ENCODE measurements at regions not wholly inside any gene's neighbourhood (a gene's known extent, or its start where the extent isn't known, plus 50 kb on each side); places are given as distances from the start of the nearest gene placed in this dataset.

GRCh38 chr10:79003183-79004100, 65.3 kb upstream of the ZMIZ1 start:
- DNase-seq (ENCODE audit: extremely low read depth, low read depth), result no peak
- TF ChIP-seq CTCF (IDR thresholded peaks at IDR 0.05; ENCODE audit: low read depth, low read length, missing control alignments), result no peak
- no peak overlapping the region for H3K4me3 ChIP-seq (replicated peaks; ENCODE audit: low read depth, low read length)

- H3K4me3 ChIP-seq (replicated peaks; ENCODE audit: low read depth, low read length), result no peak overlapping the region
- TF ChIP-seq CTCF (IDR thresholded peaks at IDR 0.05; ENCODE audit: low read depth, low read length, missing control alignments), result no peak
- DNase-seq (ENCODE audit: extremely low read depth, low read depth), result no peak
These were observed 64.5 kb upstream of the ZMIZ1 start for GRCh38 chr10:79004311-79004710.

- H3K4me3 ChIP-seq (replicated peaks; ENCODE audit: low read depth, low read length), result no peak overlapping the region
- no peak for TF ChIP-seq CTCF (IDR thresholded peaks at IDR 0.05; ENCODE audit: low read depth, low read length, missing control alignments)
- DNase-seq (ENCODE audit: extremely low read depth, low read depth), result no peak
These were observed 63.5 kb upstream of the ZMIZ1 start for GRCh38 chr10:79005126-79005810.

GRCh38 chr10:79007018-79007417, 61.7 kb upstream of the ZMIZ1 start:
- no peak for TF ChIP-seq CTCF (IDR thresholded peaks at IDR 0.05; ENCODE audit: low read depth, low read length, missing control alignments)
- no peak for DNase-seq (ENCODE audit: extremely low read depth, low read depth)

GRCh38 chr10:79007421-79008319, 61.1 kb upstream of the ZMIZ1 start:
- no peak overlapping the region for H3K4me3 ChIP-seq (replicated peaks; ENCODE audit: low read depth, low read length)
- no peak for TF ChIP-seq CTCF (IDR thresholded peaks at IDR 0.05; ENCODE audit: low read depth, low read length, missing control alignments)
- DNase-seq (ENCODE audit: extremely low read depth, low read depth), result no peak

More at GRCh38 chr10:79007018-79007417, 61.7 kb upstream of the ZMIZ1 start:
- H3K4me3 ChIP-seq (replicated peaks; ENCODE audit: low read depth, low read length), result no peak overlapping the region

GRCh38 chr10:79009145-79009544, 59.6 kb upstream of the ZMIZ1 start:
- TF ChIP-seq CTCF (IDR thresholded peaks at IDR 0.05; ENCODE audit: low read depth, low read length, missing control alignments), result no peak
- no peak overlapping the region for H3K4me3 ChIP-seq (replicated peaks; ENCODE audit: low read depth, low read length)
- no peak for DNase-seq (ENCODE audit: extremely low read depth, low read depth)
